HEK293T (cell line): ENCODE measurements at regions not wholly inside any gene's neighbourhood (a gene's known extent, or its start where the extent isn't known, plus 50 kb on each side); places are given as distances from the start of the nearest gene placed in this dataset.

Experiments
- CTCF ChIA-PET: fragments of 350-600 bp; formaldehyde crosslinking; extraction: SDS; loops from one replicate; lab custom pipeline; 2021; ENCODE audit warnings: antibody characterized with exemption, inconsistent platforms; lab: Yijun Ruan, JAX
- POLR2A ChIA-PET: fragments of 350-600 bp; formaldehyde crosslinking; extraction: SDS; loops from one replicate; lab custom pipeline; 2020; ENCODE audit warnings: antibody characterized with exemption, inconsistent platforms; lab: Yijun Ruan, JAX
- DNase-seq: peaks from one replicate; pipeline ENCODE4 v3.0.0; 2012; ENCODE audit warnings: mixed read lengths; ENCODE audit errors: extremely low spot score
- ARNT ChIP-seq: fragments of 450-650 bp; IDR thresholded peaks from 2 replicates; pipeline ENCODE4 v1.6.1; 2017; ENCODE audit warnings: mild to moderate bottlenecking
- BHLHE40 ChIP-seq: fragments of 450-650 bp; IDR thresholded peaks from 2 replicates; pipeline ENCODE4 v1.6.1; 2016; ENCODE audit warnings: mild to moderate bottlenecking, moderate library complexity, borderline replicate concordance
- CTBP1 ChIP-seq: fragments of 450-650 bp; IDR thresholded peaks from 2 replicates; pipeline ENCODE4 v1.6.1; 2016; ENCODE audit warnings: borderline replicate concordance
- ELF4 ChIP-seq: fragments of 450-650 bp; IDR thresholded peaks from 2 replicates; pipeline ENCODE4 v1.6.1; 2017; ENCODE audit warnings: antibody characterized with exemption
- FOXA1 ChIP-seq: fragments of 450-650 bp; IDR thresholded peaks from 2 replicates; pipeline ENCODE4 v1.6.1; 2016; ENCODE audit warnings: mild to moderate bottlenecking
- FOXK2 ChIP-seq: fragments of 450-650 bp; IDR thresholded peaks from 2 replicates; pipeline ENCODE4 v1.6.1; 2016; ENCODE audit warnings: mild to moderate bottlenecking
- FOXM1 ChIP-seq: fragments of 450-650 bp; IDR thresholded peaks from 2 replicates; pipeline ENCODE4 v1.6.1; 2017; ENCODE audit warnings: mild to moderate bottlenecking, borderline replicate concordance
- HDGF ChIP-seq: fragments of 450-650 bp; IDR thresholded peaks from 2 replicates; pipeline ENCODE4 v1.6.1; 2017; ENCODE audit warnings: antibody characterized with exemption, borderline replicate concordance
- L3MBTL2 ChIP-seq: fragments of 450-650 bp; conservative IDR thresholded peaks from 2 replicates; pipeline ENCODE4 v1.6.1; 2016; ENCODE audit warnings: mild to moderate bottlenecking
- LEF1 ChIP-seq: fragments of 450-650 bp; IDR thresholded peaks from 2 replicates; pipeline ENCODE4 v1.6.1; 2017; ENCODE audit warnings: mild to moderate bottlenecking, borderline replicate concordance
- NFRKB ChIP-seq: fragments of 450-650 bp; IDR thresholded peaks from 2 replicates; pipeline ENCODE4 v1.6.1; 2016; ENCODE audit warnings: mild to moderate bottlenecking, moderate library complexity
- SP1 ChIP-seq: fragments of 450-650 bp; IDR thresholded peaks from 2 replicates; pipeline ENCODE4 v1.6.1; 2017
- SUZ12 ChIP-seq: fragments of 450-650 bp; IDR thresholded peaks from 2 replicates; pipeline ENCODE4 v1.6.1; 2016; ENCODE audit warnings: mild to moderate bottlenecking
- TARDBP ChIP-seq: fragments of 450-650 bp; IDR thresholded peaks from 2 replicates; pipeline ENCODE4 v1.6.1; 2016
- ZNF384 ChIP-seq: fragments of 450-650 bp; IDR thresholded peaks from 2 replicates; pipeline ENCODE4 v1.6.1; 2016
- TF ChIP-seq, protein P1 (sequence below): fragments of 450-650 bp; IDR thresholded peaks from 2 replicates; pipeline ENCODE4 v1.6.1; 2016

DNA sequence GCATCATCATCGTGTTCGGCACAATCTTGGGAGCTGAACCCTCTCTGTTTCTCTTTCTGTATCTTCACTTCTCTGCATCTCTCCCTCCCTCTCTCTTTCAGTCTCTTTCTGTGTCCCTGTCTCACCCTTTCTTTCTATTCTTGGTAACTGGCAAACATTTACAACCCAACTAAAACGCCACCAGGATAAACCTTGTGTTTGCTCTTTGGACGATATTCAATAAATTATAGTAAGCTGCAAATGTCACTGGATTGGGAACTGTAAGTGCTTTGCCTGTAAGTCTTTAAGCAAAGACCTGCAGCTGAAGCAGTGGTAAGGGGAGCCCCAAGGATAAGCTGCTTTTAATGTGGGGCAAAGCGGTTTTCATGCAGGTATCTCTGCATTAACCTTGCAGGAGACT, 558.0 kb upstream of the MKI67 start:
- no peak for DNase-seq
- CTCF ChIA-PET, result no interaction called here

DNA sequence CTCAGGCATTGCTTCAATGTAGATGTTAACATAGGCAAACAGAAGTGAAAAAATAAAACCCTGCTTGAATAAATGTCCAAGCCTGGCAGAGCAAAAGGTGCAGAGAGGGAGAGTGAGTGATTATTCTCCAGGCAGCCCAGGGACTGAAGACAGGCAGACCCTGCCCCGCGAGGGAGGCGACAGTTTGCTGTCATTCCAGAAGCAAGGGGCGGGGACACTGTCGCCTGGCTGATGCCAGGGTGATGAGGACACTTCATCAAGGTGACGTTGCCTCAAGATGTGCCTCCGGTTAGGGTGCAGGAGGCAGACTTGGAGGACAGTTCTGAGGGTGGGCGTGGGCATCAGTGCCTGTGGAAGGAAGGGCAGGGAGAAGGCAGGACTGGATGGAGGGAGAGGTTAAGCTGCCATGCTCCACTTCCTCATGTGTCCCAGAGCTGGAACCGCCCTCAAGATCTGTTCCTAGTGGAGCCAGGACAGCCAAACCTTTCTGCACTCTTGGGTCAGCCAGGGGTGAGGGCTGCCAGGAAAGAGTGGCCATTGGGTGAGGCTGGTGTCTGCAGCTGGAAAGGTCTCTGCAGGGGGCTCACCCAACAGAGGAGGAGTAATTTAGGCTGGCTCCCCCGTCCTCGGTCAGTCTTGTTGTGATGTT, 560.5 kb upstream of the MKI67 start:
- ChIA-PET CTCF (no interaction called here), POLR2A (no interaction called here)
- no peak for TF ChIP-seq HDGF
- DNase-seq, result no peak

More for the DNA sequence above, 558.0 kb upstream of the MKI67 start:
- POLR2A ChIA-PET, result no interaction called here
- TF ChIP-seq, protein P1, sequence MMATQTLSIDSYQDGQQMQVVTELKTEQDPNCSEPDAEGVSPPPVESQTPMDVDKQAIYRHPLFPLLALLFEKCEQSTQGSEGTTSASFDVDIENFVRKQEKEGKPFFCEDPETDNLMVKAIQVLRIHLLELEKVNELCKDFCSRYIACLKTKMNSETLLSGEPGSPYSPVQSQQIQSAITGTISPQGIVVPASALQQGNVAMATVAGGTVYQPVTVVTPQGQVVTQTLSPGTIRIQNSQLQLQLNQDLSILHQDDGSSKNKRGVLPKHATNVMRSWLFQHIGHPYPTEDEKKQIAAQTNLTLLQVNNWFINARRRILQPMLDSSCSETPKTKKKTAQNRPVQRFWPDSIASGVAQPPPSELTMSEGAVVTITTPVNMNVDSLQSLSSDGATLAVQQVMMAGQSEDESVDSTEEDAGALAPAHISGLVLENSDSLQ, result no peak
- no peak for TF ChIP-seq L3MBTL2
- TF ChIP-seq ZNF384, result no peak
- no peak for TF ChIP-seq FOXK2
- no peak for TF ChIP-seq SUZ12
- TF ChIP-seq HDGF, result no peak
- no peak for TF ChIP-seq ELF4
- TF ChIP-seq LEF1, result no peak
- TF ChIP-seq FOXM1, result no peak
- TF ChIP-seq SP1, result no peak
- TF ChIP-seq BHLHE40, result no peak
- TF ChIP-seq ARNT, result no peak
- no peak for TF ChIP-seq TARDBP
- TF ChIP-seq CTBP1, result no peak
- no peak for TF ChIP-seq NFRKB
- no peak for TF ChIP-seq FOXA1

DNA sequence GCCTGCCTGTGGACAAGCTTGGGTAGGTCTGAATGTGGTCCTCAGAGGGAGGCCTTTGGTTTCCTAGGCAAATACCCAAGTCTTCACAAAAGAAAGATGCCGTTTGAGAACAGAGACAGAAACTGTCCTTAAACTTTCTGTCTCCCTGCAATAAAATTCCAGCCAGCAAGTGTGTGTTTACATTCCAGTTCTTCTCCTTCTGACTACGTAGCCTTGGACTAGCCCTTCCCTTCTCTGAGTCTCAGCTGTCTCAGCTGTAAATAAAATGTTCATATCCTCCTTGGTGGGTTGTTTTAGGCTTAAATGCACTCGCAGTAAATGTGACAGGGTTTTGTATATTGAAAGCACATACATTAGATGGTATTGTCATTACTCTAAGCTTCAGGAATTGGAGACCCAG, 561.2 kb upstream of the MKI67 start:
- DNase-seq, result no peak
- no peak for TF ChIP-seq ZNF384
- no peak for TF ChIP-seq SP1
- TF ChIP-seq CTBP1, result no peak
- TF ChIP-seq BHLHE40, result no peak
- TF ChIP-seq, protein P1, result no peak
- ChIA-PET CTCF (no interaction called here), POLR2A (no interaction called here)

DNA sequence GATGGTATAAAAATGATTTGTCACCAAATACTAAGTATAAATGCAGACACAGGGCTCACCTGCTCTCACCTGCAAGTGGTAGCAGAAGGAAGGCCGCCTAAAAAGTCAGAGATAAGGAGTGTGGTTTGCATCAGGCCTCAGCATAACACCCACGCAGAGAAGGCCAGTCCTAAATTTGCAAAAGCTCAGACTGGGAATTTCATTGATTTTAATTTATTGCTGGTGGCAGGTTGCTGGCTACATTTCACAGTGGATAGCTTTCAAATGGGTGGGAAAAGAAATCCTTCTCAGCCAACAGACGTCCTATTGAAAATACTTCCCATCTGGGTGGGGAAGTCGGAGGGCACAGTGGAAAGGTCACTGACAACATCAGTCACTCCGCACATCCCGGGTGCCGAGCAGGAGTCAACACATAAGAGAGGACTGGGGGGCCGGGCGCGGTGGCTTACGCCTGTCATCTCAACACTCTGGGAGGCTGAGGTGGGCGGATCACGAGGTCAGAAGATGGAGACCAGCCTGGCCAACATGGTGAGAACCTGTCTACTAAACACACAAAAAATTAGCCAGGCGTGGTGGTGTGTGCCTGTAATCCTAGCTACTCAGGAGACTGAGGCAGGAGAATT, 561.8 kb upstream of the MKI67 start:
- TF ChIP-seq SP1, result no peak
- no peak for TF ChIP-seq LEF1
- TF ChIP-seq, protein P1, result no peak
- no peak for TF ChIP-seq BHLHE40
- TF ChIP-seq ZNF384, result no peak
- TF ChIP-seq FOXA1, result no peak
- TF ChIP-seq SUZ12, result no peak
- no peak for TF ChIP-seq HDGF
- TF ChIP-seq NFRKB, result no peak
- no peak for TF ChIP-seq ARNT
- ChIA-PET POLR2A (no interaction called here), CTCF (no interaction called here)
- no peak for DNase-seq

DNA sequence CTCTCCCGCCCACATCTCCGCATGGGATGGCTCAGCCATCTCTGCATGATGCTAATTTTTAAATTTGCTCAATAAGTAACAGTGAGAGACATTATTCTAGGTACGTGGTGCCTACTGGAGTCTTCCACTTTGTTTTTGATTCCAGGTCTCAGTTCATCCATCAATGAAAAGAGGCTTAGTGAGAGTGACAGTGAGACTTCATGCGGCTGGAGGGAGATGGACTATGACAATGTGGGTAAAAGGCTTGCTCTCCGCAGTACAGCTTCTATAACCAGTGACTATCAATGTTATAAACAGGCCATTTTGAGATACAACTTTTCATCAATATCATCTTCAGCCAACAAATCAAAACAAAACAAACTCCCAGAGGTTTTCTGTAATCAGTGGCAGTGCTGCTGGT, 563.4 kb upstream of the MKI67 start:
- ChIA-PET POLR2A (no interaction called here), CTCF (no interaction called here)
- DNase-seq, result no peak
- TF ChIP-seq L3MBTL2, result no peak
- TF ChIP-seq, protein P1, result no peak
- TF ChIP-seq ZNF384, result no peak
- TF ChIP-seq CTBP1, result no peak

DNA sequence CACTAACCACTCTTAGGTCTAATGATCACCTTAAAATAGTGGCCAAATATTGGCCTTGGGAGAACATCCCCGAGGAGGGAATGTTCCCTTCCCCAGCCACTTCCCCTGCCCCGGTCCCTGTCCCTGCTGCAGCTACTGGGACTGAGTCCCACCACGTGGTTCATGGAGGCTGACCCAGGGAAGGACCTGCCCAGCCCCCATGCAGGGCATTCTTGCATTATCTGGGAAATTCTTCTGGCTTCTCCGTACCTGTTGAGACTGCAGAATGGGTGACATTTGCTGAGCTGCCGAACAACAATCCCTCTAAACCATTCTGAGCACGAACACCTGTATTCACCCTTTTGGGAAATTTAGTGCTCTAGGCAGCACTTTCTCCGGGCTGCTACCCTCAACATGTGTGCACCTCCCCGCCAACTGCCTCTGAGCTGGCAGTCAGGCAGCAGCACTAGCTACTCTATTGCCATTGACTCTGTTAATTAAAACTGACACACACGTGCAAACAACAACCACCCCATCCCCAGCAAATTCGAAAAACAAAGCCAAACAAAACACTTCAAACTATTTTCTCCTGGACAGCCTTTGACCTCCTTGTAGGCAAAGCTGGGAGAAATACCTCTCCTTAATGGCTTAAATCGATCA, 567.4 kb upstream of the MKI67 start:
- DNase-seq, result no peak
- CTCF ChIA-PET, result no interaction called here
- TF ChIP-seq FOXM1, result no peak
- TF ChIP-seq TARDBP, result no peak
- TF ChIP-seq HDGF, result no peak
- TF ChIP-seq LEF1, result no peak
- no peak for TF ChIP-seq FOXA1
- TF ChIP-seq CTBP1, result no peak
- no peak for TF ChIP-seq ARNT
- no peak for TF ChIP-seq SP1
- no peak for TF ChIP-seq ELF4
- TF ChIP-seq, protein P1, result no peak
- TF ChIP-seq SUZ12, result no peak
- no peak for TF ChIP-seq FOXK2
- TF ChIP-seq L3MBTL2, result no peak
- TF ChIP-seq BHLHE40, result no peak
- no peak for TF ChIP-seq NFRKB
- TF ChIP-seq ZNF384, result no peak
- POLR2A ChIA-PET, result no interaction called here
